Mononuclear cell (primary cell): ENCODE measurements at regions not wholly inside any gene's neighbourhood (a gene's known extent, or its start where the extent isn't known, plus 50 kb on each side); places are given as distances from the start of the nearest gene placed in this dataset.
"Not testable (repeated sequence)": the region's sequence is repeated elsewhere in the genome, so short reads cannot be mapped to it uniquely, and the experiment has no call there.

Source experiments
- H3K27me3 ChIP-seq: 2 replicates; pipeline ENCODE4 v1.6.0; 2011; ENCODE audit warnings: low read length, control low read depth; ENCODE audit not compliant: insufficient read depth
- H3K4me1 ChIP-seq: 2 replicates; pipeline ENCODE4 v1.5.1; 2011; ENCODE audit warnings: mild to moderate bottlenecking, low read length, control low read depth; ENCODE audit not compliant: insufficient read depth
- H3K4me3 ChIP-seq: 2 replicates; pipeline ENCODE4 v1.5.1; 2011; ENCODE audit warnings: mild to moderate bottlenecking, low read length, moderate library complexity
- H3K9me3 ChIP-seq: 2 replicates; pipeline ENCODE4 v1.5.1; 2011; ENCODE audit warnings: low read depth, mild to moderate bottlenecking, control low read depth, low read length

GRCh38 chr3:87461443-87461842, 185.1 kb upstream of the POU1F1 start:
- H3K27me3 ChIP-seq = no peaks in the 10 kb centered on the region
- H3K4me1 ChIP-seq = no peaks in the 10 kb centered on the region
- no peak overlapping the region for H3K4me3 ChIP-seq
- no peaks in the 10 kb centered on the region for H3K9me3 ChIP-seq

DNA sequence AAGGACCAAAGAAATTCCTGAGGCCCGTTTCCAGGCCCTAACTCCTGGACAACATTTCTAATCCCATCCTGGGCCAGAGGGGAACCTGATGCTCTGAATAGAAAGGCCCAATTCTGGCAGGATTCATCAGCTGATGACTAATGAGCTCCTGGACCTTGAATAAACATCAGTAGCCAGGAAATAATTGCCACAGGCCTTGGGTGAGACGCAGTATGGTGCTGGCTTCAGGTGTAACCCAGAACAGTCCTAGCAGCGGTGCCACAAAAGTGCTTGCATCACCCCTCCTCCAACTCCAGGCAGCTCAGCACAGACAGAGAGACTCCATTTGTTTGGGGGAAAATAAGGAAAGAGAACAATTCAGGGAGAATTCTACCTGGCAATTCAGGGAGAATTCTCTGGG, 184.7 kb upstream of the POU1F1 start:
- Histone ChIP-seq H3K4me3 (no peak overlapping the region), H3K27me3 (no peaks in the 10 kb centered on the region), H3K4me1 (no peaks in the 10 kb centered on the region), H3K9me3 (no peaks in the 10 kb centered on the region)

- H3K9me3 ChIP-seq = no peaks in the 10 kb centered on the region
- no peaks in the 10 kb centered on the region for H3K27me3 ChIP-seq
- no peak overlapping the region for H3K4me3 ChIP-seq
- H3K4me1 ChIP-seq = no peaks in the 10 kb centered on the region
These were observed 172.2 kb upstream of the POU1F1 start for GRCh38 chr3:87448558-87448957.

- Histone ChIP-seq H3K4me1 (no peaks in the 10 kb centered on the region), H3K9me3 (no peaks in the 10 kb centered on the region), H3K4me3 (no peak overlapping the region), H3K27me3 (no peaks in the 10 kb centered on the region)
These were observed 170.5 kb upstream of the POU1F1 start for GRCh38 chr3:87446849-87447387.

DNA sequence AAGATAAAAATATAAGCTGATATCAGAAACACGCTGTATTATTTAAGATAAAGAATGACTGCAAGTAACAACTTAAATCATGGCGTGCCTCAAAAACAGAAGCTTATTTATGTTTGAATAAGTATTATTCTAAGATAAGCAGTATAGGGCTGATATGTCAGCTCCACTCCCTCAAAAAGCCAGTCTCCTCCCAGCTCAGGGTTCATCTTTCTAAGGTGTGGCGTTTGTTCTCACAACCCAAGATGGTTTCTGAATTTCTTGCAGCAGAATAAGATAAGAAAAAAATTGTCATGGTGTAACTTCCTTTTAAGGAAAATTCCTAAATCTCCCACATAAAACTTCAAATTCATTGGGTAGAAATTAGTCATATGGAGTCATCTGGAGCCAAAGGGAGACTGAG, 166.1 kb upstream of the POU1F1 start:
- H3K9me3 ChIP-seq = no peaks in the 10 kb centered on the region
- no peaks in the 10 kb centered on the region for H3K4me1 ChIP-seq

GRCh38 chr3:87437765-87438164, 161.4 kb upstream of the POU1F1 start:
- no peaks in the 10 kb centered on the region for H3K4me1 ChIP-seq
- H3K4me3 ChIP-seq = no peak overlapping the region
- H3K9me3 ChIP-seq = no peaks in the 10 kb centered on the region
- H3K27me3 ChIP-seq = no peaks in the 10 kb centered on the region

More for the DNA sequence above, 166.1 kb upstream of the POU1F1 start:
- Histone ChIP-seq H3K4me3 (no peak overlapping the region), H3K27me3 (no peaks in the 10 kb centered on the region)

DNA sequence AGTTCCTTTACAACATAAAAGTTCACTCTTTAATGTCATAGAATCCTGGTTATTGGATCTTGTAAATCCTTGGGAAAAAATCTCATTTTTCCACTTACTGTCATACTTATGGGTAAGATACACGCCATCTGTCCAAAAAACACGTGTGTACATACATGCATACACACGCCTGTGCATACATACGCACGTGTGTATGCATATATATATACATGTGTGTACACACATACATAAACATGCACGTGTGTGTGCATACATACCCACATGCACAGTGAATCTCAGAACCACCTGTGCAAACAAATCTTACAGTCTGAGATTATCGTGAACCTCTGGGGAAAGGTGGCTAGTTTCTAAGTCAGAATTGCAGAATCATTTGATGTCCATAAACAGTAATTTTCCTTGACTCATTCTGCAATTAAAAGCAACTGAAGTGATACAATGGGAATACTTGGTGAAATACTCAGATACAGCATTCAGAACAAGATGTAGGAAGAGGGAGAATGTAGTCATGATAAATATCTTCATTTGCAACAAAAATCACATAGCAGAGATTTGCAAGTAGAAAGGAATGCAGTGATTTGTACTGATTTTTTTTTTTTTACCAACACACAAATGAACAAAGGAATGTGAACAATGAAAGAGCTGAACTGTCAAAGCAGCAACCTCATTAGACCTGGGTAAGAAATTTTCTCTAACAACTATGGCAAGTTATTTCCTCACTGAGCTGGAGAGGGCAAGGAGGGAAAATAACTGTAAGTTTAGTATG, 160.6 kb upstream of the POU1F1 start:
- Histone ChIP-seq H3K27me3 (no peaks in the 10 kb centered on the region), H3K4me3 (no peak overlapping the region), H3K4me1 (no peaks in the 10 kb centered on the region), H3K9me3 (peaks cover 1% of the 10 kb centered on the region)

DNA sequence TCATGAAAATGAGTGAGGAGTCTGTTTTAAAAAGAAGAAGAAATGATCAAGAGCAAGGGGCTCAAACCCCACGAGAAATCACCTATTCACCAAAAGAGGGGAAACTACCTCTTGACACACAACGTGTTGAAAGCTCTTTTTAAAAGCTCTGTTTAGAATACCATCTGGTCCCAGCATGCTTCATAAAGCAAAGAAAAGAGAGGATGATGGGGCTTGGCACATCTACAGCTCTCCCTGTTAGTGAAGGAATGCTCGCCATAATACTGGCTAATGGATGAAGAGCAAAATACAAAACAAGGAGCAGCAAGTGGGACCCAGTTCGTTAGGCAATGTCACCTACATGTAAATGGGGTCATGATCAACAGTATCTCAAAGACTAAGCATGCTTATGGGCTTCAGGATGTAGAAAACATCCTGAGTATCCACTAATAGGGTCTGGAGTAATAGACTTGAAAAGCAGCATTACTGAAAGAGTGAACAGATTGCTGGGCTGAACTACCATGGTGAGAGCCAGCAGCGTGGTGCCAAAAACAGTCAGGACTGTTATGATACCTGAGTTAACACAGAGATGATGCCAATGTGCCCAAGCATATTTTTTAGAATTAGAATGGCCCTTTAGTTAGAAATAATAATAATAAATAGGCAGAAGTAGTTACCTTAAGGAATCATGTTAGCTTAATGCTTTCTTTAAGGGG, 159.7 kb upstream of the POU1F1 start:
- Histone ChIP-seq H3K27me3 (no peaks in the 10 kb centered on the region), H3K4me1 (no peaks in the 10 kb centered on the region), H3K4me3 (no peak overlapping the region), H3K9me3 (peaks cover 5% of the 10 kb centered on the region)

- not testable (repeated sequence) for H3K27me3 ChIP-seq, H3K9me3 ChIP-seq, H3K4me3 ChIP-seq, H3K4me1 ChIP-seq
These were observed 157.1 kb upstream of the POU1F1 start for GRCh38 chr3:87433445-87433844.

- Histone ChIP-seq H3K9me3 (peaks cover 8% of the 10 kb centered on the region), H3K4me3 (no peak overlapping the region), H3K27me3 (no peaks in the 10 kb centered on the region), H3K4me1 (no peaks in the 10 kb centered on the region)
These were observed 150.5 kb upstream of the POU1F1 start for GRCh38 chr3:87426918-87427317.

DNA sequence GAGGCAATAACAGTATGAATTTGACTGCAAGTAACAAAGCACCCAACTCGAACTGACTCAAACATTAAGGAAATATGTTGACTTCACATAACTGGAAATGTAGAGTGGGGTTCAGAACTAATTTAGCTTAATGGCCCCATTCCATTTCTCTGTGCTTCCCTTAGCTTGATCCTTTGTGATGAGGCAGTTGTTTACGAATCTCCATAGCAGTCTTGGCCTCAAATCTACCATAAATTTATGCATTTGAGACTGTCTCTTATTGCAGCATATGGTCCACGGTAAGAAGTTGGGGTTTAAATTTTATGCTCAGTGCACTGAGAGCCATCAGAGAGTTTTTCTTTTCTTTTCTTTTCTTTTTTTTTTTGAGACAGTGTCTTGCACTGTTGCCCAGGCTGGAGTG, 148.7 kb upstream of the POU1F1 start:
- peaks cover 4% of the 10 kb centered on the region for H3K9me3 ChIP-seq
- H3K4me1 ChIP-seq = no peaks in the 10 kb centered on the region
- H3K4me3 ChIP-seq = no peak overlapping the region
- H3K27me3 ChIP-seq = no peaks in the 10 kb centered on the region

GRCh38 chr3:87423336-87423735, 147.0 kb upstream of the POU1F1 start:
- H3K9me3 ChIP-seq = peaks cover 4% of the 10 kb centered on the region
- no peak overlapping the region for H3K4me3 ChIP-seq
- no peaks in the 10 kb centered on the region for H3K27me3 ChIP-seq
- H3K4me1 ChIP-seq = no peaks in the 10 kb centered on the region

DNA sequence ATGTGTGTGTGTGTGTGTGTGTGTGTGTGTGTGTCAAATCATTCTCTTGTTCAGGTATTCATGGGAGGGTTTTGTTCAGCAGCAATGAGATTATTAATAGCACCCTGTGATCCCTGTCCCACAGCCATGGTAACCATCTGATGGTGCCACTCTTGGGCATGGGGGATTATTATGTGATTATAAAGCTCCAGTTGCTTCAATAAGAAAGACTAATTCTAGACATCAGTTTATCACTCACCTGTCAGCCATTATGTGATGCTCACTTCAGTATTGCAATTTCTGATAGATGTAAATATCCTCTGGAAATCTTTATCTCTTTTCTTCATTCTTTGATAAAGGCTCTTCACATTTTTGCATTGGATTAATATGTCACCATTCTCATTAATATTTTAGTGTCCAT, 145.9 kb upstream of the POU1F1 start:
- peaks cover 4% of the 10 kb centered on the region for H3K9me3 ChIP-seq
- no peaks in the 10 kb centered on the region for H3K4me1 ChIP-seq
- no peak overlapping the region for H3K4me3 ChIP-seq
- no peaks in the 10 kb centered on the region for H3K27me3 ChIP-seq

- Histone ChIP-seq H3K4me3 (no peak overlapping the region), H3K27me3 (no peaks in the 10 kb centered on the region), H3K4me1 (no peaks in the 10 kb centered on the region), H3K9me3 (no peaks in the 10 kb centered on the region)
These were observed 143.8 kb upstream of the POU1F1 start for GRCh38 chr3:87420171-87420570.

DNA sequence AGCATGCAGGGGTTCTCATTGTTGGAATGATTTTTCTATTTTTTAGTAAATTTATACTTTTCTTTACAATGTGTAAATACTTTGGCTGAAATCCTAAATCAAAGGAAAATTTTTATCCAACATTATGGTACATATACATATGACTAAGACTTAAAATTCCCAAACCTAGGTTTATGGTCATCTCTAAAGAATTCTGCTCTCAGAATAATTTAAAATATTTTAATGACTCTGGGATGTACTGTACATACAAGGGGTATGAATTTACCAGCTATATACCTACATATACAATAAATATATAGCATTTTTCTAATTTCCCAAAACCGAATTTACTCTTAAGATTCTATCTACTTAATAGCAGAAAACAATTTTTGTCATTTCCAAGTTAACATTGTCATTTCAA, 137.9 kb upstream of the POU1F1 start:
- no peak overlapping the region for H3K4me3 ChIP-seq
- H3K4me1 ChIP-seq = no peaks in the 10 kb centered on the region
- no peaks in the 10 kb centered on the region for H3K9me3 ChIP-seq
- H3K27me3 ChIP-seq = no peaks in the 10 kb centered on the region

- Histone ChIP-seq H3K27me3 (no peaks in the 10 kb centered on the region), H3K4me3 (no peak overlapping the region), H3K4me1 (no peaks in the 10 kb centered on the region), H3K9me3 (no peaks in the 10 kb centered on the region)
These were observed 137.4 kb upstream of the POU1F1 start for GRCh38 chr3:87413814-87414213.
